Fibroblast of lung (primary cell): ENCODE measurements at regions not wholly inside any gene's neighbourhood (a gene's known extent, or its start where the extent isn't known, plus 50 kb on each side); places are given as distances from the start of the nearest gene placed in this dataset.

Experiments used
- CTCF ChIP-seq, 2 donors: IDR thresholded peaks in 1 of 2; conservative IDR thresholded peaks in 1 of 2; 1 replicate in 1 of 2; 2 replicates in 1 of 2; pipeline ENCODE4 v1.5.1; 2011 to 2012; ENCODE audit warnings: low read length in 2 of 2, control low read depth in 1 of 2, inconsistent platforms in 1 of 2, low read depth in 1 of 2, mild to moderate bottlenecking in 1 of 2
- EZH2 ChIP-seq: IDR thresholded peaks from 2 replicates; pipeline ENCODE4 v1.5.1; 2012; ENCODE audit warnings: low read length, control low read depth, mild to moderate bottlenecking; ENCODE audit errors: missing control alignments

GRCh38 chrX:10818651-10819050 lies 198.3 kb upstream of the MID1 start:
- TF ChIP-seq CTCF (conservative IDR thresholded peaks at IDR 0.05 in 1 of 2, IDR thresholded peaks at IDR 0.05 in 1 of 2; ENCODE audit: low read depth in 1 of 2, low read length in 2 of 2) = no peak
- no peak for TF ChIP-seq EZH2
